SK-N-SH (cell line): ENCODE measurements at regions not wholly inside any gene's neighbourhood (a gene's known extent, or its start where the extent isn't known, plus 50 kb on each side); places are given as distances from the start of the nearest gene placed in this dataset.

ENCODE experiments used
- CTCF ChIA-PET: fragments of 300-600, 350-600 bp; formaldehyde crosslinking; extraction: SDS; loops from one replicate; lab custom pipeline; 2021; lab: Yijun Ruan, JAX
- POLR2A ChIA-PET: fragments of 350-600 bp; sonication (Branson Sonifier 250); formaldehyde crosslinking; extraction: SDS; loops from one replicate; lab custom pipeline; 2020; ENCODE audit warnings: antibody characterized with exemption, inconsistent platforms; lab: Yijun Ruan, JAX
- DNase-seq: peaks from one replicate; pipeline ENCODE4 v3.0.0; 2012
- H2AFZ ChIP-seq: fragments of 200-600 bp; sonication (generic); 2 replicates; pipeline ENCODE4 v1.8.1; 2016; ENCODE audit warnings: antibody characterized with exemption, mild to moderate bottlenecking, low read depth
- H3F3A ChIP-seq: fragments of 200-600 bp; sonication (generic); replicated peaks from 2 replicates; pipeline ENCODE3; 2016; ENCODE audit warnings: antibody characterized with exemption, mild to moderate bottlenecking; ENCODE audit not compliant: insufficient read depth
- H3K27ac ChIP-seq, 2 experiments: fragments of 200-500 bp in 1 of 2; fragments of 200-600 bp in 1 of 2; sonication (Bioruptor generic) in 1 of 2; sonication (generic), shearing (Covaris generic) in 1 of 2; 2 replicates each; pipeline versions ENCODE4 v1.5.1 to v1.6.1; 2014 to 2016; ENCODE audit warnings: low read depth in 2 of 2, inconsistent platforms in 1 of 2, low read length in 1 of 2, mild to moderate bottlenecking in 1 of 2, mixed read lengths in 1 of 2
- H3K27me3 ChIP-seq: fragments of 200-600 bp; sonication (generic), shearing (Covaris generic); 2 replicates; pipeline ENCODE4 v1.6.1; 2016; ENCODE audit warnings: mixed run types; ENCODE audit not compliant: insufficient read depth
- H3K36me3 ChIP-seq, 2 experiments: fragments of 200-500 bp in 1 of 2; fragments of 200-600 bp in 1 of 2; sonication (Bioruptor generic) in 1 of 2; sonication (generic) in 1 of 2; replicated peaks in 1 of 2; 2 replicates each; pipeline versions ENCODE3 to v1.5.1; 2014 to 2016; ENCODE audit warnings: low read length in 1 of 2, mild to moderate bottlenecking in 1 of 2; ENCODE audit not compliant: insufficient read depth in 2 of 2, control insufficient read depth in 1 of 2
- H3K4me1 ChIP-seq, 2 experiments: fragments of 200-500 bp in 1 of 2; fragments of 200-600 bp in 1 of 2; sonication (Bioruptor generic) in 1 of 2; sonication (generic), shearing (Covaris generic) in 1 of 2; 2 replicates each; pipeline versions ENCODE4 v1.5.1 to v1.6.1; 2014 to 2016; ENCODE audit warnings: low read depth in 1 of 2, low read length in 1 of 2, mixed run types in 1 of 2; ENCODE audit not compliant: insufficient read depth in 2 of 2, control insufficient read depth in 1 of 2
- H3K4me2 ChIP-seq: fragments of 200-600 bp; sonication (generic), shearing (Covaris generic); 2 replicates; pipeline ENCODE4 v1.6.1; 2017; ENCODE audit warnings: mixed run types
- H3K4me3 ChIP-seq, 2 experiments: fragments of 200-500 bp in 1 of 2; fragments of 200-600 bp in 1 of 2; sonication (Bioruptor generic) in 1 of 2; sonication (generic), shearing (Covaris generic) in 1 of 2; 2 replicates each; pipeline versions ENCODE4 v1.5.1 to v1.8.1; 2014 to 2016; ENCODE audit warnings: low read depth in 2 of 2, inconsistent platforms in 1 of 2, low read length in 1 of 2, mild to moderate bottlenecking in 1 of 2, mixed read lengths in 1 of 2, moderate library complexity in 1 of 2
- H3K79me2 ChIP-seq: fragments of 200-600 bp; sonication (generic); 2 replicates; pipeline ENCODE4 v1.8.1; 2017; ENCODE audit warnings: mild to moderate bottlenecking; ENCODE audit not compliant: insufficient read depth
- H3K9ac ChIP-seq: fragments of 200-600 bp; sonication (generic); 2 replicates; pipeline ENCODE4 v1.6.1; 2017; ENCODE audit warnings: mixed run types
- H3K9me2 ChIP-seq: fragments of 200-600 bp; sonication (generic); 2 replicates; pipeline ENCODE4 v1.6.1; 2017; ENCODE audit warnings: mixed run types
- H3K9me3 ChIP-seq: fragments of 200-600 bp; sonication (generic); 2 replicates; pipeline ENCODE4 v1.6.1; 2017; ENCODE audit warnings: mixed run types, mild to moderate bottlenecking, moderate library complexity
- H4K20me1 ChIP-seq: fragments of 200-600 bp; sonication (generic); 2 replicates; pipeline ENCODE4 v1.6.1; 2017; ENCODE audit warnings: mild to moderate bottlenecking, mixed run types; ENCODE audit not compliant: insufficient read depth
- EP300 ChIP-seq, 2 experiments: IDR thresholded peaks; 2 replicates each; pipeline versions ENCODE4 v1.4.0 to v1.6.1; 2012; ENCODE audit warnings: borderline replicate concordance in 1 of 2, low read depth in 1 of 2, low read length in 1 of 2
- FOXJ3 ChIP-seq: sonication (generic); formaldehyde crosslinking; IDR thresholded peaks from 2 replicates; pipeline ENCODE4 v1.5.1; 2020; ENCODE audit warnings: mild to moderate bottlenecking, missing genetic modification reagents
- FOXM1 ChIP-seq: IDR thresholded peaks from 2 replicates; pipeline ENCODE4 v1.4.0; 2012; ENCODE audit warnings: low read depth, mild to moderate bottlenecking
- GATA2 ChIP-seq: sonication (generic); formaldehyde crosslinking; IDR thresholded peaks from 2 replicates; pipeline ENCODE4 v1.5.0; 2020; ENCODE audit warnings: mild to moderate bottlenecking, missing genetic modification reagents
- MEF2A ChIP-seq: IDR thresholded peaks from 2 replicates; pipeline ENCODE4 v1.4.0; 2012; ENCODE audit warnings: low read depth, borderline replicate concordance
- MXI1 ChIP-seq: IDR thresholded peaks from 2 replicates; pipeline ENCODE4 v1.6.1; 2012; ENCODE audit warnings: mild to moderate bottlenecking, low read depth, low read length, improper control_type of control experiment
- NFIC ChIP-seq: IDR thresholded peaks from 2 replicates; pipeline ENCODE4 v1.4.0; 2012; ENCODE audit warnings: borderline replicate concordance
- NRF1 ChIP-seq: IDR thresholded peaks from 2 replicates; pipeline ENCODE4 v1.6.1; 2012; ENCODE audit warnings: low read depth, mild to moderate bottlenecking, low read length
- POLR2AphosphoS5 ChIP-seq: IDR thresholded peaks from 2 replicates; pipeline ENCODE4 v1.6.1; 2012; ENCODE audit warnings: low read depth, low read length
- RAD21 ChIP-seq: IDR thresholded peaks from 2 replicates; pipeline ENCODE4 v1.6.1; 2012; ENCODE audit warnings: mild to moderate bottlenecking, low read length
- RCOR1 ChIP-seq: fragments of 150-350 bp; IDR thresholded peaks from 2 replicates; pipeline ENCODE4 v1.6.1; 2017; ENCODE audit warnings: antibody characterized with exemption, low read length
- REST ChIP-seq: IDR thresholded peaks from 2 replicates; pipeline ENCODE4 v1.6.1; 2012; ENCODE audit warnings: mild to moderate bottlenecking, low read depth, low read length, moderate library complexity
- SIN3A ChIP-seq: IDR thresholded peaks from 2 replicates; pipeline ENCODE4 v1.6.1; 2012; ENCODE audit warnings: low read depth, mild to moderate bottlenecking, low read length, moderate library complexity, borderline replicate concordance
- SMC3 ChIP-seq: IDR thresholded peaks from 2 replicates; pipeline ENCODE4 v1.6.1; 2012; ENCODE audit warnings: low read depth, low read length, improper control_type of control experiment
- TCF12 ChIP-seq: IDR thresholded peaks from 2 replicates; pipeline ENCODE4 v1.4.0; 2012
- USF2 ChIP-seq: fragments of 150-350 bp; IDR thresholded peaks from 2 replicates; pipeline ENCODE4 v1.6.1; 2017; ENCODE audit warnings: antibody characterized with exemption, low read length, low read depth, borderline replicate concordance
- YY1 ChIP-seq: IDR thresholded peaks from 2 replicates; pipeline ENCODE4 v1.4.0; 2012; ENCODE audit warnings: low read depth, mild to moderate bottlenecking
- WGBS: methylation state at CpG from one replicate; pipeline ENCODE4 v1.1.6; 2017; ENCODE audit warnings: low lambda C conversion rate; 5-methylcytosine and 5-hydroxymethylcytosine counted together
- TF ChIP-seq, protein P1 (sequence below): fragments of 150-350 bp; IDR thresholded peaks from 2 replicates; pipeline ENCODE4 v1.6.1; 2016; ENCODE audit warnings: mild to moderate bottlenecking, low read depth, low read length

DNA sequence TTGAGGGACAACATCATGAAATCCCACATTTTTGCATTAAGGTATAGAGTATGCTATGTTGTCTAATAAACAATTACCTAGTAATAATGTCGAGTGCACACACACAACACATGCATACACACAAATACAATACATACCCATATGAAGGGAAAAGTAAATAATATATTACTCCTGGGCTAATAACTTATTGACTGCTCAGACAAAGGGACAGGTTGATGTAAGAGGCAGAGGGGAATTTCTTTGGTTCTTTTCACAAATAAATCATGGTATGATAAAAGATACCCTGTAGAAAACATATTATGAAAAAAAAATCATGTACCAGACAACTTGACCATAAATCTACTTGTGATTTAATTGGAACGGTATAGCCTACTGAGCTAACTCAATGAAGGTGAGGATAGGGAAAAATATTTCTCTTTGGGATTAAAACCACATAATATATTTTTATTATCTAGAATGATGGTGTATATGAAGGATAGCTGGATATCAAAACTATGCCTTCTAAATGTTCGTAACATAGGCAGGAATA is 398.7 kb upstream of the LRRTM4 start:
- H3K79me2 ChIP-seq = no peaks in the 10 kb centered on the region
- H3K9me3 ChIP-seq = peaks cover 3% of the 10 kb centered on the region; the same call in 1 of the 2 replicates
- H3K27ac ChIP-seq = no peak overlapping the region
- no peaks in the 10 kb centered on the region for H3K36me3 ChIP-seq
- no peak overlapping the region for H2AFZ ChIP-seq
- no peaks in the 10 kb centered on the region for H3K9me2 ChIP-seq
- H3K9ac ChIP-seq = no peak overlapping the region
- H4K20me1 ChIP-seq = no peaks in the 10 kb centered on the region
- CTCF ChIA-PET = no interaction called here
- no peaks in the 10 kb centered on the region for H3K4me1 ChIP-seq
- no peak overlapping the region for H3K4me3 ChIP-seq
- no peaks in the 10 kb centered on the region for H3F3A ChIP-seq
- H3K4me2 ChIP-seq = no peak overlapping the region
- H3K27me3 ChIP-seq = no peaks in the 10 kb centered on the region
- no peak for TF ChIP-seq MXI1
- no peak for TF ChIP-seq NFIC
- TF ChIP-seq YY1 = no peak
- no peak for TF ChIP-seq SIN3A
- TF ChIP-seq, protein P1, sequence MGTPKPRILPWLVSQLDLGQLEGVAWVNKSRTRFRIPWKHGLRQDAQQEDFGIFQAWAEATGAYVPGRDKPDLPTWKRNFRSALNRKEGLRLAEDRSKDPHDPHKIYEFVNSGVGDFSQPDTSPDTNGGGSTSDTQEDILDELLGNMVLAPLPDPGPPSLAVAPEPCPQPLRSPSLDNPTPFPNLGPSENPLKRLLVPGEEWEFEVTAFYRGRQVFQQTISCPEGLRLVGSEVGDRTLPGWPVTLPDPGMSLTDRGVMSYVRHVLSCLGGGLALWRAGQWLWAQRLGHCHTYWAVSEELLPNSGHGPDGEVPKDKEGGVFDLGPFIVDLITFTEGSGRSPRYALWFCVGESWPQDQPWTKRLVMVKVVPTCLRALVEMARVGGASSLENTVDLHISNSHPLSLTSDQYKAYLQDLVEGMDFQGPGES = no peak
- TF ChIP-seq POLR2AphosphoS5 = no peak
- no peak for TF ChIP-seq REST
- no peak for TF ChIP-seq MEF2A
- no peak for TF ChIP-seq GATA2 (CRISPR knock-in tag)
- TF ChIP-seq SMC3 = no peak
- DNase-seq = no peak
- WGBS = 23% methylated on average over 3 of the region's 3 CpGs
- POLR2A ChIA-PET = no interaction called here

GRCh38 chr2:77922567-77922966 is 400.4 kb upstream of the LRRTM4 start:
- Histone ChIP-seq H3F3A (no peaks in the 10 kb centered on the region), H3K27ac (no peak overlapping the region), H3K4me3 (no peak overlapping the region), H3K9me3 (no peaks in the 10 kb centered on the region), H3K4me2 (no peak overlapping the region), H3K9ac (no peak overlapping the region), H3K4me1 (no peaks in the 10 kb centered on the region), H2AFZ (no peak overlapping the region), H3K27me3 (no peaks in the 10 kb centered on the region), H3K9me2 (no peaks in the 10 kb centered on the region), H4K20me1 (no peaks in the 10 kb centered on the region), H3K79me2 (no peaks in the 10 kb centered on the region), H3K36me3 (no peaks in the 10 kb centered on the region)
- ChIA-PET POLR2A (no interaction called here), CTCF (no interaction called here)
- WGBS = 14% methylated on average over 1 of the region's 1 CpG
- DNase-seq = no peak
- TF ChIP-seq EP300 (IDR thresholded peaks at IDR 0.05; ENCODE audit: borderline replicate concordance in 1 of 2, low read depth in 1 of 2, low read length in 1 of 2) = no peak
- no peak for TF ChIP-seq TCF12
- TF ChIP-seq FOXJ3 = no peak
- no peak for TF ChIP-seq USF2
- TF ChIP-seq RCOR1 = no peak
- no peak for TF ChIP-seq NRF1
- no peak for TF ChIP-seq FOXM1
- TF ChIP-seq GATA2 (CRISPR knock-in tag) = no peak
- no peak for TF ChIP-seq RAD21
- no peak for TF ChIP-seq SMC3
- TF ChIP-seq, protein P1 = no peak
